ENCODE measurements at regions not wholly inside any gene's neighbourhood (a gene's known extent, or its start where the extent isn't known, plus 50 kb on each side); places are given as distances from the start of the nearest gene placed in this dataset.
"Not testable (repeated sequence)": the region's sequence is repeated elsewhere in the genome, so short reads cannot be mapped to it uniquely, and the experiment has no call there.

DNA sequence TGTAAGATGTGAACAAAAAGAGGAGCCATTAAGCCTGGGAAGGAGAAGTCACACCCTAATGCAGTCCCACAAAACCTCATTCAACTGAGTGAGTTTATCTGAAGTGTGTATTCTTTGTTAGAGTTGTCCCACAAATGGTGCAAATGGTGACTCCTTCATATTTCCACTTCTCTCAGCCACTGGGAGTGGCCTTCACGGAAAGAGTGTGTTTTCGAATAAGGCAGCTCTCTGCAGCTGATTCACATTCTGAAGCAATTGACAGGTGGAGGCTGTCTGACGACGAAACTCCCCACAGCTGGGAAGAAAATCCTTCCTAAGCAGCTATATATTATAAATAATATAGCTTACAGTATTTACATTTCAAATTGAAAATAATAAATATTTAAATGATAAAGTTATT, 318.8 kb upstream of the TMEFF2 start:
- Histone ChIP-seq H3K36me3 (no peaks in the 10 kb centered on the region), H3K27me3 (no peaks in the 10 kb centered on the region), H3K9me3 (no peaks in the 10 kb centered on the region), H3K4me1 (no peaks in the 10 kb centered on the region), H3K27ac (no peak overlapping the region), H3K4me3 (no peak overlapping the region)
- DNase-seq: no peak
- intact Hi-C loops (cut with DNase I; ENCODE audit: low total_unique reads): no loop called here
- TF ChIP-seq, protein P1, sequence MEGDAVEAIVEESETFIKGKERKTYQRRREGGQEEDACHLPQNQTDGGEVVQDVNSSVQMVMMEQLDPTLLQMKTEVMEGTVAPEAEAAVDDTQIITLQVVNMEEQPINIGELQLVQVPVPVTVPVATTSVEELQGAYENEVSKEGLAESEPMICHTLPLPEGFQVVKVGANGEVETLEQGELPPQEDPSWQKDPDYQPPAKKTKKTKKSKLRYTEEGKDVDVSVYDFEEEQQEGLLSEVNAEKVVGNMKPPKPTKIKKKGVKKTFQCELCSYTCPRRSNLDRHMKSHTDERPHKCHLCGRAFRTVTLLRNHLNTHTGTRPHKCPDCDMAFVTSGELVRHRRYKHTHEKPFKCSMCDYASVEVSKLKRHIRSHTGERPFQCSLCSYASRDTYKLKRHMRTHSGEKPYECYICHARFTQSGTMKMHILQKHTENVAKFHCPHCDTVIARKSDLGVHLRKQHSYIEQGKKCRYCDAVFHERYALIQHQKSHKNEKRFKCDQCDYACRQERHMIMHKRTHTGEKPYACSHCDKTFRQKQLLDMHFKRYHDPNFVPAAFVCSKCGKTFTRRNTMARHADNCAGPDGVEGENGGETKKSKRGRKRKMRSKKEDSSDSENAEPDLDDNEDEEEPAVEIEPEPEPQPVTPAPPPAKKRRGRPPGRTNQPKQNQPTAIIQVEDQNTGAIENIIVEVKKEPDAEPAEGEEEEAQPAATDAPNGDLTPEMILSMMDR (IDR thresholded peaks at IDR 0.05): no peak

DNA sequence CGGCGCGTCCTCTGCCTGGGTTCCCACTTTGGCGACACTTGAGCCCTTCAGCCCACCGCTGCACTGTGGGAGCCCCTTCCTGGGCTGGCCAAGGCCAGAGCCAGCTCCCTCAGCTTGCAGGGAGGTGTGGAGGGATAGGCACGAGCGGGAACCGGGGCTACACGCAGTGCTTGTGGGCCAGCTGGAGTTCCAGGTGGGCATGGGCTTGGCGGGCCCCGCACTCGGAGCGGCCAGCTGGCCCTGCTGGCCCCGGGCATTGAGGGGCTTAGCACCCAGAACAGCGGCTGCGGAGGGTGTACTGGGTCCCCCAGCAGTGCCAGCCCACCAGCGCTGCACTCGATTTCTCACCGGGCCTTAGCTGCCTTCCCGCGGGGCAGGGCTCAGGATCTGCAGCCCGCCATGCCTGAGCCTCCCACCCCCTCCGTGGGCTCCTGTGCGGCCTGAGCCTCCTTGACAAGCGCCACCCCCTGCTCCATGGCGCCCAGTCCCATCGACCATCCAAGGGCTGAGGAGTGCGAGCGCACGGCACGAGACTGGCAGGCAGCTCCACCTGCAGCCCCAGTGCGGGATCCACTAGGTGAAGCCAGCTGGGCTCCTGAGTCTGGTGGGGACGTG, 313.2 kb upstream of the TMEFF2 start:
- not testable (repeated sequence) for DNase-seq
- intact Hi-C loops (cut with DNase I; ENCODE audit: low total_unique reads): loop anchor here (1.0 kb wide), 1 partner anchor 17 kb away; no protein-coding TSS in a partner anchor

DNA sequence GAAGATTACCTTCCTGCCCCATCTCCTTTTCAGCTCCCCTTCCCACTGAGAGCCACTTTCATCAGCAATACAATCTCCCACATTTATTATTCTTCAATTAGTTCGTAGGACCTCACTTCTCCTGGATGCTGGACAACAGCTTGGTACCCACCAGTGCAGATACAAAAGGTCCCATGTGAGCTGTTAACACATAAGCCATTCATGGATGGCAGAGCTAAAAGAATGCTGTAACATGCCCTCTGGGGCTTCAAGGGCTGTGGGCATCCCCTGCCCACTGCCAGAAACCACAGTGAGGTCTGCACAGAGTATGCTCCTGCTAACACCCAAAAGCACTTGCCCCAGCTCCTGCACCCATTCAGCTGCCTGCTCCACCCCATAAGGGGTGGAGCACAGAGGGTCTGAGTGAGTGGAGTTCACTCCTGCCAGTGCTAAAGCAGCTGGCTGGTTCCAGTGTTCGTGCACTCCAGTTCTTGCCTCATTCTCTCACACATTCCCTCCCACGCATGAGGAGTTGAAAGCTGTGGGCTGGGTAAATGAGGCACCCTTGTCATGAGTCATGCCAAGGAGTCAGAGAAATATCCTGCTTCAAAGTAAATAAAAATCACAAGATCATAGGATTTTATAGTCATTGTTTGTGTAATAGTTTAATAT, 305.9 kb upstream of the TMEFF2 start:
- no peak for DNase-seq
- no peaks in the 10 kb centered on the region for H3K4me1 ChIP-seq
- no peaks in the 10 kb centered on the region for H3K36me3 ChIP-seq
- H3K9me3 ChIP-seq: no peaks in the 10 kb centered on the region
- no peak overlapping the region for H3K27ac ChIP-seq
- H3K4me3 ChIP-seq: no peak overlapping the region
- TF ChIP-seq, protein P1 (IDR thresholded peaks at IDR 0.05): no peak
- no peaks in the 10 kb centered on the region for H3K27me3 ChIP-seq
- intact Hi-C loops (cut with DNase I; ENCODE audit: low total_unique reads): no loop called here

More for the DNA sequence above, 313.2 kb upstream of the TMEFF2 start:
- not testable (repeated sequence) for H3K27me3 ChIP-seq, H3K4me1 ChIP-seq, H3K27ac ChIP-seq, H3K9me3 ChIP-seq, H3K4me3 ChIP-seq, H3K36me3 ChIP-seq

DNA sequence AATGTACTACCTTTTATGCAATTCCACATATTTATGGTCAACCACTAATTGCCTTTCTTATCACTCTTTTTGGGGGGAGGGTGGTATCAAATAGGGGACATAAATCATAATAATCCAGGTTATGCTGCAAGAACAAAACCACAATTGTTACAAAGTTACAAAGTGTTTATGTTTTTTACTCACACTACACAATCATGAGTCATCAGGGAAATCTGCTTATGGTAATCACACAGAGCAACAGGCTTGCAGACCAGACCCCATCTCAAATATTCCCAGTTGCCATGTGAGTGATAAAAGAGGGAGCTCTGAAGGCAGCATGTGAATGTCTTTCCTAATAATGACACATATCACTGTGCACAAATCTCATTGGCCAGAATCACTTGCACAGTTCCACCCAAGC, 304.7 kb upstream of the TMEFF2 start:
- intact Hi-C loops (cut with DNase I; ENCODE audit: low total_unique reads): no loop called here
- no peaks in the 10 kb centered on the region for H3K27me3 ChIP-seq
- H3K36me3 ChIP-seq: no peaks in the 10 kb centered on the region
- DNase-seq: no peak
- no peaks in the 10 kb centered on the region for H3K4me1 ChIP-seq
- TF ChIP-seq, protein P1 (IDR thresholded peaks at IDR 0.05): no peak
- no peak overlapping the region for H3K27ac ChIP-seq
- no peaks in the 10 kb centered on the region for H3K9me3 ChIP-seq
- H3K4me3 ChIP-seq: no peak overlapping the region

DNA sequence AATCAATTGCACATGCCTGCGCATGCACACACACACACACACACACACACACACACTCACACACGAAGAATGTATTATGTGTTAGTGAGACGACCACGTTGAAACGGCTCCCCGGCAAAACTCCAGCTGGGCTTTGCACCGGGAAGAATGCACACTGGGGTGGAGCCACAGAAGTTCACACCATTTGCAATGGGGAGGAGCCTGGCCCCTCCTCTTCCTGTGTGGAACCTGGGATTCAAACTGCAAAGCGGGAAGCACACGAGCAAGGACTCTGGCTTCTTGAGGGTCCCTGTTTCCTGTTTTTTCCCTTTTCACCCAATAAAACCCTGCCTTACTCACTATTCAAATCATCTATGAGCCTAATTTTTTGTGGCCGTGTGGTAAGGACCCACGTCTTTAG, 304.0 kb upstream of the TMEFF2 start:
- Histone ChIP-seq H3K4me1 (no peaks in the 10 kb centered on the region), H3K9me3 (peaks cover 0 to 4% (median 0%) of the 10 kb centered on the region in 3 donors), H3K27me3 (no peaks in the 10 kb centered on the region), H3K4me3 (no peak overlapping the region), H3K27ac (no peak overlapping the region), H3K36me3 (no peaks in the 10 kb centered on the region)
- TF ChIP-seq, protein P1 (IDR thresholded peaks at IDR 0.05): no peak
- intact Hi-C loops (cut with DNase I; ENCODE audit: low total_unique reads): no loop called here
- DNase-seq: no peak

DNA sequence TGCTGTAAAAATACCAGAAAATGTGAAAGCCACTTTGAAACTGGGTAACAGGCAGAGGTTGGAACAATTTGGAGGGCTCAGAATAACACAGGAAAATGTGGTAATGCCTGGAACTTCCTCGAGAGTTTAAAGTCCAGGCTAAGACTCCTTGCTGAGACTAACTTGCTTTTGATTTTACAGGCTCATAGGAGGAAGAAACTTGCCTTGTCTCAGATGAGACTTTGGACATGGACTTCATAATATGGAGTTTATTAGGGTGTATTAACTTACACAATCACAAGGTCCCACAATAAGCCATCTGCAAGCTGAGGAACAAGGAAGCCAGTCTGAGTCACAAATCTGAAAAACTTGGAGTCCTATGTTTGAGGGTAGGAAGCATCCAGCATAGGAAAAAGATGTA, 293.4 kb upstream of the TMEFF2 start:
- H3K36me3 ChIP-seq; H3K27ac ChIP-seq; intact Hi-C loops (cut with DNase I; ENCODE audit: low total_unique reads); H3K9me3 ChIP-seq; DNase-seq; H3K27me3 ChIP-seq; H3K4me3 ChIP-seq; H3K4me1 ChIP-seq: not testable (repeated sequence)

All from tibial artery (tissue), 4 donors.